ENCODE measurements at regions not wholly inside any gene's neighbourhood (a gene's known extent, or its start where the extent isn't known, plus 50 kb on each side); places are given as distances from the start of the nearest gene placed in this dataset.

GRCh38 chr4:65019775-65020174 is 610.5 kb upstream of the TECRL start (continued):
- TF ChIP-seq ZNF572 (CRISPR knock-in tag; IDR thresholded peaks at IDR 0.05): no peak

- POLR2A ChIA-PET: no interaction called here
- DNase-seq (ENCODE audit: low spot score) (no peak), ATAC-seq (no peak), FAIRE-seq (no peak)
- no peak for TF ChIP-seq ZFX (CRISPR knock-in tag; IDR thresholded peaks at IDR 0.05; ENCODE audit: low read depth)
- TF ChIP-seq ZNF276 (CRISPR knock-in tag; IDR thresholded peaks at IDR 0.05; ENCODE audit: low read depth): no peak
- no peak for TF ChIP-seq CCDC6 (CRISPR knock-in tag; IDR thresholded peaks at IDR 0.05)
- TF ChIP-seq MEF2D (CRISPR knock-in tag; IDR thresholded peaks at IDR 0.05): no peak
- no peak for TF ChIP-seq ZNF777 (CRISPR knock-in tag; IDR thresholded peaks at IDR 0.05)
- TF ChIP-seq FUBP1 (CRISPR knock-in tag; IDR thresholded peaks at IDR 0.05; ENCODE audit: borderline replicate concordance): no peak
- TF ChIP-seq ZNF616 (CRISPR knock-in tag; IDR thresholded peaks at IDR 0.05; ENCODE audit: low read depth): no peak
- TF ChIP-seq TBP (CRISPR knock-in tag; IDR thresholded peaks at IDR 0.05): no peak
- TF ChIP-seq HINFP (CRISPR knock-in tag; IDR thresholded peaks at IDR 0.05; ENCODE audit: low read depth): no peak
- no peak for TF ChIP-seq FOXA3 (CRISPR knock-in tag; IDR thresholded peaks at IDR 0.05)
- TF ChIP-seq AGO1 (IDR thresholded peaks at IDR 0.05; ENCODE audit: low read depth, low read length, poor library complexity, severe bottlenecking): no peak
- no peak for TF ChIP-seq KLF13 (CRISPR knock-in tag; IDR thresholded peaks at IDR 0.05)
- no peak for TF ChIP-seq ATF4 (CRISPR knock-in tag; IDR thresholded peaks at IDR 0.05)
- no peak for TF ChIP-seq IKZF5 (CRISPR knock-in tag; IDR thresholded peaks at IDR 0.05)
- no peak overlapping the region for H3K4me3 ChIP-seq (replicated peaks in 1 of 3; ENCODE audit: insufficient read depth in 1 of 3, low read depth in 2 of 3, low read length in 3 of 3)
- 44% methylated on average over 1 of the region's 1 CpG for WGBS (ENCODE audit: low lambda C conversion rate)
- no peak overlapping the region for H2AFZ ChIP-seq (ENCODE audit: low read length)
- BruUV-seq (replicated peaks): no TSS peak
- no peaks in the 10 kb centered on the region for H3K79me2 ChIP-seq (ENCODE audit: insufficient read depth, low read length)
- CTCF ChIA-PET (ENCODE audit: low intra/inter-chr PET ratio, low total read pairs): no interaction called here
- in situ Hi-C loops (cut with HindIII; ENCODE audit: extremely low pct_ligation_motif_present, low pct_unique_long_range_greater_than_20kb): loop anchor here (25.0 kb wide), 1 partner anchor 1669 kb away; no protein-coding TSS in a partner anchor
- H3K9ac ChIP-seq (ENCODE audit: insufficient read depth, low read depth, low read length): no peak overlapping the region
- no peaks in the 10 kb centered on the region for H4K20me1 ChIP-seq (ENCODE audit: insufficient read depth, low read length)
- H3K9me3 ChIP-seq (ENCODE audit: low read length): no peaks in the 10 kb centered on the region
- no peaks in the 10 kb centered on the region for H3K36me3 ChIP-seq (replicated peaks in 1 of 2; ENCODE audit: control insufficient read depth in 1 of 2, insufficient read depth in 2 of 2, low read length in 2 of 2)
- H3K27me3 ChIP-seq (ENCODE audit: control insufficient read depth in 1 of 2, insufficient read depth in 2 of 2, low read length in 2 of 2): no peaks in the 10 kb centered on the region
- intact Hi-C loops (cut with micrococcal nuclease; ENCODE audit: unreplicated experiment): no loop called here
- no peak overlapping the region for H3K27ac ChIP-seq (ENCODE audit: extremely low read length, insufficient read depth, low read length)
- no peaks in the 10 kb centered on the region for H3K4me1 ChIP-seq (ENCODE audit: insufficient read depth, low read length)
- no peak overlapping the region for H3K4me2 ChIP-seq (ENCODE audit: low read depth, low read length)
Observed at GRCh38 chr4:65018313-65018712, 609.1 kb upstream of the TECRL start.

Measured in HepG2 (cell line).